CD1c-positive myeloid dendritic cell (primary cell): ENCODE measurements at regions not wholly inside any gene's neighbourhood (a gene's known extent, or its start where the extent isn't known, plus 50 kb on each side); places are given as distances from the start of the nearest gene placed in this dataset.
"Not testable (repeated sequence)": the region's sequence is repeated elsewhere in the genome, so short reads cannot be mapped to it uniquely, and the experiment has no call there.

Source experiments
- DNase-seq: peaks from one replicate; pipeline ENCODE4 v3.0.0-alpha.2; 2016; ENCODE audit errors: extremely low spot score

DNA sequence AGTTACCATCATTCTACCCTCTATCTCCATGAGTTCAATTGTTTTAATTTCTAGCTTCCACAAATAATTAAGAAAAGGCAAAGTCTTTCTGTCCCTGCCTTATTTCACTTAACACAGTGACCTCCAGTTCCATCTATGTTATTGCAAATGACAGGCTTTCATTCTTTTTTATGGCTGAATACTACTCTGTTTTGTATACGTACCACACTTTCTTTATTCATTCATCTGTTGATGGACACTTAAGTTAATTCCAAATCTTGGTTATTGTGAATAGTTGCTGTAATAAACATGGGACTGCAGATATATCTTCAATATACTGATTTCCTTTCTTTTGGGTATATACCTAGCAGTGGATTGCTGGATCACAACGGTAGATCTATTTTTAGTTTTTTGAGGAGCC is 314.1 kb downstream of the SV2B start:
- no peak for DNase-seq

DNA sequence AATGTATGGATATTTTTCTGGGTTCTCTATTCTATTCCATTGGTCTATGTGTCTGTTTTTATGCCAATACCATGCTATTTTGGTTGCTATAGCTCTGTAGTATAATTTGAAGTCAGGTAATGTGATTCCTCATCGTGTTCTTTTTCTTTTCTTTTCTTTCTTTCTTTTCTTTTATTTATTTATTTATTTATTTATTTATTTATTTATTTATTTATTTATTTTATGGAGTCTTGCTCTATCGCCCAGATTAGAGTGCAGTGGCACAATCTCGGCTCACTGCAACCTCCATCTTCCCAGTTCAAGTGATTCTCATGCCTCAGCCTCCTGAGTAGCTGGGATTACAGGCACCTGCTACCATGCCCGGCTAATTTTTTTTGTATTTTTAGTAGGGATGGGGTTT is 315.2 kb downstream of the SV2B start:
- not testable (repeated sequence) for DNase-seq

DNA sequence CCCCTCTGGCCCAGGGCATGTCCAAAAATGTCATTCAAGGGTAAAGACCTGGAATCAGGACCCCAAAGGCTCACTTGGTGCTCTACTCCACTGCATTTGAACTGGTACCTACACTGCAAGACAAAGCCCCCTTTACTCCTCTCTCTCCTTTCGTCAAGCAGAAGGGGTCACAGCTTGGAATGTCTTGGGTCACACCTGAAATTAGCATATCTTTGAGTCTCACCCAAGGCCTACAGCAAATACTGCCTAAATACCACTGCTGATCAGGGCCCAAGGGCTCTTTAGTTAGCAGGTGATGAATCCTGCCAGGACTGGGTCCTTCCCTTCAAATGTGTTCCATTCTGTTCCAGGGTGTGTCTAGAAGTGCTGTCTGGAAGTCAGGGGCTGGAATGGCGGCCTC is 320.6 kb downstream of the SV2B start:
- DNase-seq, result no peak

GRCh38 chr15:91422797-91423196 is 322.7 kb downstream of the SV2B start:
- DNase-seq, result no peak

DNA sequence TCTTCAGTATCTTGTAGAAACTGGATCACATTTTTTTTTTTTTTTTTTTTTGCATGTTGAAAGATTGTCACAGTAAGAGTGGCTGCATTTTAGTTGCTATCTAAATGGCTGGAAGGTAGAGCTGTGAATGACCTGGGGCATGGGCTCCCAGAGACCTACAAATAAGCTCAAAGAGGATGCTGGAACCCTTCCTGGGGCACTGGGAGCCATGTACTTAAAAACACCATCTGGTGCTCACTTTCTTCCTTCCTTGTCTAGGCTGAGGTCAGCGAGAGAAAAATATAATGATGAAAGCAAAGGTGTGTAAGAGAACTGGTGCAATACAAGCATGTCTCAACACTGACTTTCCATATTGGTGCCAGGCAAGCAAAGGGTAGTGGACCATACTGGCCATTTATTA is 323.9 kb downstream of the SV2B start:
- no peak for DNase-seq

DNA sequence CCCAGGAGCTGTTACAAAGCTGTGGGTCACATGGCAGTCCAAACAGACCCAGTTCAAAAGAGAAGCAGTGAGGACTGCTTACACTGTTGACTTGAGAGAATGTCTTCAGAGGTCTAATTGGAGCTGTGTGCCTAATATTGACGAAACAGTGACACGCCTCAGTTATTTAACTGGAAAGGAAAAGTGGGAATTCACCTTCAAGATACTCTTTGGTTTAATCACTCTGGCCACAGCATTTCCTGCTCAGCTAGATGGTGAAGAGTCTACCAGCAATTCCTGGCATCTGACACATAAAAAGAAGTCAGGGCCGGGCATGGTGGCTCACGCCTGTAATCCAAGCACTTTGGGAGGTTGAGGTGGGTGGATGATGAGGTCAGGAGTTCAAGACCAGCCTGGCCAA is 326.4 kb downstream of the SV2B start:
- no peak for DNase-seq

GRCh38 chr15:91429973-91430372 is 329.9 kb downstream of the SV2B start:
- DNase-seq, result no peak

DNA sequence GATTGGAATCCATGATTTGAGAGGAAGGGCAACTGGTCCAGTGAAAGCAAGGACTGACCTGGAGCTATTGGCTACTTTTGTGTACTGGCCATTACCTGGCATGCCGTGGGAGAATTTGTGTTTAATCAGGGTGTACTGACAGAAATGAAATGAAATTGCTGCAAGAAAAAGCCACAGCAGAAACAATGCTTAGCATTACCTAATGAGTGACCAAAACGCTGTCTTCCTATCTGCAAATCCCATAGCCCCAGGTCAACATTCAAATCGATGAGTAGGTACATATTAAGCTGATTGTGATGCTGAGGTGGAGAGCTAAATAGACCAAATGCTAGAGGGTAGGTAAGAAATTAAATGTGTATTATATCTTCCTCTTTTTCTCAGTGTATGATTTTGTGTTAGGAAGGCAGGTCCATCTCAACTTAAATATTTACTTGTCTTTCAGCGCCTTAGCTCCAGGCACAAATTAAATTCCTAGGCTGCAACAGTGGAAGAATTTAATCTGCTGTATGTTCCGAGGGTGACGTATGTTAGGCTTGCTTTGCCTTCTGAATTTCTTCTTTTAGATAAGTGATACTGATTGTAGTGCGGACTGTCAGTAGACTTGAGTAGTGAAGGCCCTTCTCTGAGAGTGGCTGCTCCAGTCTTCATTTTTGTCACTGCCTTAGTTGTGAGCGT is 331.1 kb downstream of the SV2B start:
- no peak for DNase-seq

DNA sequence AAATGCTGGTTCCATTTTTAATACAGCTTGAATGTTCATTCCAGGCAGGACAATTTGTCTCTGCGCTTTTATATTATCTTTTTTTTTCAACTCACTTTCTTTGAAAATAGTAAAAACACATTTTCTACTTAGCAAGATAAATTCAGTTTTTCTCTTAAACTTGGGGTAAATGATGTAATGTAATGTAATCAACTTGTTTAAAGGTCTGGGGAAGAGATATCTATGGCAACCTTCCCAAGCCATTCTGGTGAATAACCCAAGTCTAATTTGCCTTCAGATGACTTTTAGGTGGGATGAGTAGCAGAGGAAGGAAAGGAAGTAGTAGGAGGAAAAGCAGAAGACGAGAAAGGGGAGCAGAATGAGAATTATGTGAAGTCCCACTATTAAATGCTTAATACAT is 335.1 kb downstream of the SV2B start:
- no peak for DNase-seq

- DNase-seq, result no peak
These were observed 344.6 kb downstream of the SV2B start for GRCh38 chr15:91444656-91445055.

GRCh38 chr15:91445695-91446228 is 345.7 kb downstream of the SV2B start:
- no peak for DNase-seq

- DNase-seq, result no peak
These were observed 348.1 kb downstream of the SV2B start for GRCh38 chr15:91447991-91448644.

- DNase-seq, result not testable (repeated sequence)
These were observed 353.3 kb downstream of the SV2B start for GRCh38 chr15:91453376-91453775.

DNA sequence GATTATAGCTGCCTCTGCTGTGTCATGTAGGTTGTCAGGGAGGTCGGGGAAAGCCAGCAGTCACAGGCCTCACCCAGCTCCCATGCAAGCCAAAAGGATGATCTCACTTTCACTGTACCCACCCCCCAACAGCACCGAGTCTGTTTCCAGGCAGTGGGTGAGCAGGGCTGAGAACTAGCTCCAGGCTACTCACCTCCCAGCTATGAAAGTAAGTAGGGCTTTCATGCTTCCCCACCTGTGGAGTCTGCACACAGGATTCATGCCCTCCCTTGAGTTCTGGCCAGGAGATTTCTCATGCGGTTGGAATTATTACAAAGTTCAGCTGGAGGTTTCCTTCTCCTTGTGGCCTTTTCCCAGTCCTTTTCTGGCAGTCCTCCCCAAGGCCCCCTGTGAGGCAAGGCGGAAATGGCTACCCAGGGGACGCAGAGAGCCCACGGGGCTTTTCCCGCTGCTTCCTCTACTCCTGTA is 356.2 kb downstream of the SV2B start:
- DNase-seq, result no peak

- DNase-seq, result no peak
These were observed 356.9 kb downstream of the SV2B start for GRCh38 chr15:91456921-91457320.

DNA sequence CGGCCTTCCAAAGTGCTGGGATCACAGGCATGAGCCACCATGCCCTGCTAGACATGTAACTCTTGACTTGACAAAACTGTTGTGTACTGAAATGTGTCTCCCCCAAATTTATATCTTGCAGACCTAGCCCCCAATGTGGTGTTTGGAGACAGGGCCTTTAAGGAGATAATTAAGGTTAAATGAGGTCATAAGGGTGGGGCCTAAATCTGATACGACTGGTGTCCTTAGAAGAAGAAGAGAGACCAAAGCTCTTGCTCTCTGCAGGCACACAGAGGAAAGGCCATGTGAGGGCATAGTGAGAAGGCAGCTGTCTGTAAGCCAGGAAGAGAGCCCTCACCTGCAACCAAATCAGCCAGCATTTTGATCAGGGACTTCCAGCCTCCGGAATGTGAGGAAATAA is 361.3 kb downstream of the SV2B start:
- no peak for DNase-seq

GRCh38 chr15:91465086-91465485 is 365.0 kb downstream of the SV2B start:
- DNase-seq, result no peak

DNA sequence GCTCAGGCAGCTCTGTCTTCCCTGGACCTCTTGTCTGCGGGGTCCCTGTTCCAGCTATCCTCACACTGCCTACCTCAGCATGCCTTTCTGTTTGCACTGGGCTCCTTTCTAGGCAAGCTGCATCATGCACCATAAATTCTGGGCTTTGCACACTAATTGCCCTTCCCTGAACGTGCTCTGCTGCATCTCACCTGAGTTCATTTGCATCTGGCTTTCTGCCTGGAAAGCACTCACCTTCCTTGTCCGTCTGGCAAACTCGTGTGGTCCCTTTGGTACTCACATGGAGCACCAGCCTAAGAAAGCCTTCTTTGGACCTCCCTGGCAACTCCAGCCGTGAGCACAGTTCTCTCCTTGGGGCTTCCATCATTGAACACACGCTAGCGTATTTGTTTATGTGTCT is 365.6 kb downstream of the SV2B start:
- no peak for DNase-seq

GRCh38 chr15:91468871-91469580 is 369.0 kb downstream of the SV2B start:
- DNase-seq, result no peak

GRCh38 chr15:91469632-91470567 is 369.8 kb downstream of the SV2B start:
- peak; percentile 34 for DNase-seq

- DNase-seq, result no peak
These were observed 371.4 kb downstream of the SV2B start for GRCh38 chr15:91471468-91471867.

DNA sequence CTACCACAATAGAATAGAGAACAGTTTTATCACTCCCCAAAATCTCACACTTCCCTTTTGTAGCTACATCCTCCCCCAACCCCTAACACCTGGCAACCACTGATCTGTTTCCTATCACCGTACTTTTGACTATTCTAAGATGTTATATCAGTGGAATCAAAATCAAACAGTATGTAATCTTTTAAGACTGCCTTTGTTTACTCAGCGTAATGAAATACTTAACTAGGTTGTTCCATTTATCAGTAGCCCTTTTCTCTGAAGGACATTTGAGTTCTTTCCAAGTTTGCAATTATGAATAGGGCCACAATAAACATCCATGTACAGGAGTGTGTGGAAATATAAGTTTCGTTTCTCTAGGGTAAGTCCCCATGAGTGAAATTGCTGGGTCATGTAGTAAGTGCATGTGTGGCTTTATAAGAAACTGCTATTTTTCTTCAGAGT is 372.3 kb downstream of the SV2B start:
- peak; percentile 5 for DNase-seq
